ENCODE measurements at regions not wholly inside any gene's neighbourhood (a gene's known extent, or its start where the extent isn't known, plus 50 kb on each side); places are given as distances from the start of the nearest gene placed in this dataset.

DNA sequence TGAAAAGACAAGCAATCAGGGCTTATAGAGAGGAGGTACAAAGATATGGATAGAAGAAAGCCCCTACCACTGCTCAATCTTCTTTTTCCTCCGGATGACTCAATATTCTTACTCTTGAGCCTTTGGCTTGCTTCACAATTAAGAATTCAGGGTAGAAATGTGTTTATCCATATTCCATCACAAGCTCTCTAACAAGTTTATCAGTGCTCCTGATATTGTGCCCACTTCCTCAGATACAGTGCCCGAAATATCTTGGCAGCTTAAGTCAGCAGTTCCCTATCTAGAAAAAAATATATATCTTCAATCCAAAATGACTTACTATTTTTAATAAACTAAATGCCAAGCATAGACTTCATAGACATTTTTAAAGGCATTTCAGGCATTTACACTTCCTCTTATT is 255.1 kb upstream of the FAT3 start:
- H3K27me3 ChIP-seq (ENCODE audit: control insufficient read depth, insufficient read depth, low read length), result no peaks in the 10 kb centered on the region

DNA sequence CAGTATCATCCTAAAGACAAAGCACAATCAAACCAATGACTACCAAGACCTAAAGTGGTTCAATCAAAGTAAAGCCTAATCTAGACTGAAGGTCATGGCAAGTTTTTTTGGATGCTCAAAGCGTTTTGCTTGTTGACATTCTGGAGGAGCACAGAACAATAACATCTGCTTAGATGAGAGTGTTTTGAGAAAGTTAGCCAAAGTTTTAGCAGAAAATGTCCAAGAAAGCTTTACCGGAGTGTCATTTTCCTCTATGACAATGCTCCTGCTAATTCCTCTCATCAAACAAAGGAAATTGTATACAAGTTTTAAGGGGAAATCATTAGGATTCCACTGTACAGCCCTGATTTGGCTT is 256.9 kb upstream of the FAT3 start:
- no peak overlapping the region for H3K9ac ChIP-seq (ENCODE audit: low read length)
- H3K27ac ChIP-seq (ENCODE audit: low read depth, low read length), result no peak overlapping the region
- no peaks in the 10 kb centered on the region for H3K36me3 ChIP-seq (ENCODE audit: control insufficient read depth, insufficient read depth, low read length)
- no peak overlapping the region for H3K4me3 ChIP-seq (ENCODE audit: low read length)
- H3K27me3 ChIP-seq (ENCODE audit: control insufficient read depth, insufficient read depth, low read length), result no peaks in the 10 kb centered on the region
- no peaks in the 10 kb centered on the region for H3K4me1 ChIP-seq (ENCODE audit: control insufficient read depth, insufficient read depth, low read length)

More for the DNA sequence above, 255.1 kb upstream of the FAT3 start:
- no peak overlapping the region for H3K27ac ChIP-seq (ENCODE audit: low read depth, low read length)
- H3K4me3 ChIP-seq (ENCODE audit: low read length), result no peak overlapping the region
- H3K36me3 ChIP-seq (ENCODE audit: control insufficient read depth, insufficient read depth, low read length), result no peaks in the 10 kb centered on the region
- no peaks in the 10 kb centered on the region for H3K4me1 ChIP-seq (ENCODE audit: control insufficient read depth, insufficient read depth, low read length)
- H3K9ac ChIP-seq (ENCODE audit: low read length), result no peak overlapping the region

DNA sequence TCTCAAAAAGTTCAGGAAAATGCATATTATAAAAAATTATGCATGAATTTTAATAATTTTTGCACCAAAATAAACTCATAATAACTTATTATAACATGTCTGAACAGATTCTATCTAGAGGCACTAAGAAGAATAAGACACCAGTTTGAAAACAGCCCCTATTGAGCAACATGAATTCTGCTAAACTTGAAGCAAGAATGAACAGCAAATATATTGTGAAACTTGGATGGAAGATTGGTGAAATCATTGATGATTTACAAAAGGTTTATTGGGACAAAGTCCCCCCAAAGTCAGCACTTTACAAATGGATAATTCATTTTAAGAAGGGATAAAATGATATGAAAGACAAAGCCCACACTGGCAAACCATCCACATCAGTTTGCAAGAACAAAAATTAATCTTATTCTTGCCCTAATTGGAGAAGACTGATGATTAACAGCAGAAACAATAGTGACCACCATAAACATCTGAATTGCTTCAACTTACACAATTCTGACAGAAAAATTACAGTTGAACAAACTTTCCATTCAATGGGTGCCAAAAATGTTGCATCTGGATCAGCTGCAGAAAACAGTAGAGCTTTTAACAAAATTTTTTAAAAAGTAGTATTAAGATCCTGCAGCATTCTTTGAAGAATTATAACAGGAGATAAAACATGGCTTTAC is 257.5 kb upstream of the FAT3 start:
- H3K4me1 ChIP-seq (ENCODE audit: control insufficient read depth, insufficient read depth, low read length), result no peaks in the 10 kb centered on the region
- H3K9ac ChIP-seq (ENCODE audit: low read length), result no peak overlapping the region
- no peak overlapping the region for H3K4me3 ChIP-seq (ENCODE audit: low read length)
- no peaks in the 10 kb centered on the region for H3K36me3 ChIP-seq (ENCODE audit: control insufficient read depth, insufficient read depth, low read length)
- H3K27ac ChIP-seq (ENCODE audit: low read depth, low read length), result no peak overlapping the region
- no peaks in the 10 kb centered on the region for H3K27me3 ChIP-seq (ENCODE audit: control insufficient read depth, insufficient read depth, low read length)

DNA sequence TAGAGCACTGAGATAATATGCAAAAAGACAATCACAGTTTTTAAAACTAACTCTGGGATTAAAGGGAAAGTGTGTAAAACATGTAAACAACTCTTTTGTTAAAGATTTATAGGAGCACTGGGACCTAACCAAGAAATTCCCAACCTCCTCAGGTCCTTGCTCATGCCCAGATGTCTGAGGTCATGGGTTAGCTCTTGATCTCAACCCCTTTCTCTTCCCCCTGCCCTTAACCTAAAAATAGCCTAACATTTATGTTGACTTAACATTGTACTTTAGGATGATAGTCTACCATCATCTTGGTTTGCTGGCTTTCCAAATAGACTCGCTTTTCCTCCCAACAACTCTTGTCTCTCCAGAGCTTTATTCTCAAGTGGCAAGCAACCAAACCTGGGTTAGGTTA is 258.2 kb upstream of the FAT3 start:
- no peaks in the 10 kb centered on the region for H3K36me3 ChIP-seq (ENCODE audit: control insufficient read depth, insufficient read depth, low read length)
- no peaks in the 10 kb centered on the region for H3K27me3 ChIP-seq (ENCODE audit: control insufficient read depth, insufficient read depth, low read length)

DNA sequence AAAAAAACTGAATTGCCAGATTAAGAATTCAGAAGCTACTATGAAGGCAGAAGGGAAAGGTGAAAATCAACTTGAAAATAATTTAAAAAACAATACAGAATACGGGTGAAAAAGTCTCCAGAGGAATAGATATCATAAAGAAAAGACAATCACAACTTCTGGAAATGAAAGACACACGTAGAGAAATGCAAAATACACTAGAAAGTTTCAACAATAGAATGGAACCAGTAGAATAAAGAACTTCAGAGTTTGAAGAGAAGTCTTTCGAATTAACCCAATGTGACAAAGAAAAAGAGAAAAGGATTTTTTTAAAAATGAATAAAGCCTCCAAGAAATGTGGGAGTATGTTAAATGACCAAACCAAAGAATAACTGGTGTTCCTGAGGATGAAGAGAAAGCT is 263.8 kb upstream of the FAT3 start:
- Histone ChIP-seq H3K4me1 (ENCODE audit: control insufficient read depth, insufficient read depth, low read length) (no peaks in the 10 kb centered on the region), H3K4me3 (ENCODE audit: low read length) (no peak overlapping the region), H3K27me3 (ENCODE audit: control insufficient read depth, insufficient read depth, low read length) (no peaks in the 10 kb centered on the region), H3K9ac (ENCODE audit: low read length) (no peak overlapping the region), H3K27ac (ENCODE audit: low read depth, low read length) (no peak overlapping the region), H3K36me3 (ENCODE audit: control insufficient read depth, insufficient read depth, low read length) (no peaks in the 10 kb centered on the region)

More for the DNA sequence above, 258.2 kb upstream of the FAT3 start:
- Histone ChIP-seq H3K9ac (ENCODE audit: low read length) (no peak overlapping the region), H3K27ac (ENCODE audit: low read depth, low read length) (no peak overlapping the region), H3K4me3 (ENCODE audit: low read length) (no peak overlapping the region), H3K4me1 (ENCODE audit: control insufficient read depth, insufficient read depth, low read length) (no peaks in the 10 kb centered on the region)

DNA sequence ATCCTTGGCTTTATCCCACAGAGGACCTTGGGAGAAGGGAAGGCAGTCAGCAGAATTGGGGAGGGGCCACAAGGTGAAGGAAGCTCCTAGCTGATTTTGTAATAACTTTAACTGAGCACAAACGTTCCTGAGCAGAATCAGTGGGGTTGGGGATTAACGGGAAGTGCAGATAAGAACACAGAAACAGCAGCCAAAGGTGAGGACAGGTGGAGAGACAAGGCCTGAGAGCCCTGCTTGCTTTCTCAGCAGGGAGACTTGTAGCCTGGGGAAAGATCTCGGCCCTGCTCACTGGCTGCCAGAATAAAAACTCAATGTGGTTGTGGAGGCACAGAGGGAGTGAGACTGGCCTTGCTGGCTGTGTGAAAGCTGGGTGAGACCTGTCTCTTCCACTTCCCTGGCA is 265.2 kb upstream of the FAT3 start:
- H3K4me3 ChIP-seq (ENCODE audit: low read length), result no peak overlapping the region
- H3K36me3 ChIP-seq (ENCODE audit: control insufficient read depth, insufficient read depth, low read length), result no peaks in the 10 kb centered on the region
- no peaks in the 10 kb centered on the region for H3K27me3 ChIP-seq (ENCODE audit: control insufficient read depth, insufficient read depth, low read length)
- H3K9ac ChIP-seq (ENCODE audit: low read length), result no peak overlapping the region
- no peaks in the 10 kb centered on the region for H3K4me1 ChIP-seq (ENCODE audit: control insufficient read depth, insufficient read depth, low read length)
- H3K27ac ChIP-seq (ENCODE audit: low read depth, low read length), result no peak overlapping the region

DNA sequence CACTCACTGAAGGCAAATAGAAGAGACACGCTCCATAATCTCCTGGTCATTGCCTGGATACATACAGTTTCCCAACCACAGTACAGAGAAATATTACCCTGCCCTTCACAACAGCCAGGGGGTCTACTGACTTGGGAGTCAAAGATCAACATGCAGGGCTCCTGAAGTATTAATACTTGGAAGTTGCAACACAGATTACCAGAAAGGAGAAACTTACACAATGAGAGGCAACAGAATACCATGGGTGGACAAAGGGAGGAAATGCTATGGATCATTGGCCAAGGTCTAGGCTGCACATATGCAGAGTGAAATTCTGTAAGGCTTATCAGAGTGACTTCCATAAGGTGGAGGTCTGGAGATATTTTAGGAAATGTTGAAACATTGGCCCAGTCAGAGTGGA is 267.9 kb upstream of the FAT3 start:
- Histone ChIP-seq H3K4me1 (ENCODE audit: control insufficient read depth, insufficient read depth, low read length) (no peaks in the 10 kb centered on the region), H3K27ac (ENCODE audit: low read depth, low read length) (no peak overlapping the region), H3K27me3 (ENCODE audit: control insufficient read depth, insufficient read depth, low read length) (no peaks in the 10 kb centered on the region), H3K36me3 (ENCODE audit: control insufficient read depth, insufficient read depth, low read length) (no peaks in the 10 kb centered on the region), H3K4me3 (ENCODE audit: low read length) (no peak overlapping the region), H3K9ac (ENCODE audit: low read length) (no peak overlapping the region)

DNA sequence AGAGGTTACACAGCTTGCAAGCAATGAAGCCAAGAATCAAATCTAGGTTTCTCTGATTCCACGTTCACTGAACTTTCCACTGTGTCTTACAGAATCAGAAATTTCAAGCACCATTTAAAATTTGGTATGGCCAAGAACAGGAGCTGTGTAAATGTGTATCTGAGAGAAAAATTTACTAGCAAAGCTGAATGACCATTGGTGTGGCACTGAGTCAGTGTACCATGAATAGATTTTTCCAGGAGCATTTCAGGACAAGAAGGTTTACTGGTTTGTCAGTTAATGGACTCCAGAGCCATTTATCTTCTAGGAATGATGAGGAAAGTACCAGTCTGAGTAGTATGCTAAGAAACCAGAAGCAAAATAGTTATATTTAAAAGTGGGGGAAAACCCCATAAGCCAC is 269.4 kb upstream of the FAT3 start:
- Histone ChIP-seq H3K4me3 (ENCODE audit: low read length) (no peak overlapping the region), H3K4me1 (ENCODE audit: control insufficient read depth, insufficient read depth, low read length) (no peaks in the 10 kb centered on the region), H3K36me3 (ENCODE audit: control insufficient read depth, insufficient read depth, low read length) (no peaks in the 10 kb centered on the region), H3K9ac (ENCODE audit: low read length) (no peak overlapping the region), H3K27me3 (ENCODE audit: control insufficient read depth, insufficient read depth, low read length) (no peaks in the 10 kb centered on the region), H3K27ac (ENCODE audit: low read depth, low read length) (no peak overlapping the region)

DNA sequence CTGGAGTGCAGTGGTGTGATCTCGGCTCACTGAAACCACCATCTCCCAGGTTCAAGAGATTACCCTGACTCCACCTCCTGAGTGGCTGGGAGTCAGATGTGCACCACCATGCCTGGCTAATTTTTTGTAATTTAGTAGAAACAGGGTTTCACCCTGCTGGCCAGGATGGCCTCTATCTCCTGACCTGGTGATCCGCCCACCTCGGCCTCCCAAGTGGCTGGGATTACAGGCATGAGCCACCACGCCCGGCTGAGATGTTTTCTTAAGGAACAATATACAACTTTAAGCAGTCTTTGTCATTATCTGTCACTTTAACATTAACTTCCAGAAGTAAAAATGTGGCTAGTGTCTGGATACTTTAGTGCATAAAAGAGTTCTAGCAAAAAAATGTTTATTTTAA is 272.6 kb upstream of the FAT3 start:
- H3K27ac ChIP-seq (ENCODE audit: low read depth, low read length), result no peak overlapping the region
- peaks cover 3% of the 10 kb centered on the region for H3K4me1 ChIP-seq (ENCODE audit: control insufficient read depth, insufficient read depth, low read length)
- H3K9ac ChIP-seq (ENCODE audit: low read length), result no peak overlapping the region
- H3K36me3 ChIP-seq (ENCODE audit: control insufficient read depth, insufficient read depth, low read length), result no peaks in the 10 kb centered on the region
- no peaks in the 10 kb centered on the region for H3K27me3 ChIP-seq (ENCODE audit: control insufficient read depth, insufficient read depth, low read length)
- H3K4me3 ChIP-seq (ENCODE audit: low read length), result no peak overlapping the region

DNA sequence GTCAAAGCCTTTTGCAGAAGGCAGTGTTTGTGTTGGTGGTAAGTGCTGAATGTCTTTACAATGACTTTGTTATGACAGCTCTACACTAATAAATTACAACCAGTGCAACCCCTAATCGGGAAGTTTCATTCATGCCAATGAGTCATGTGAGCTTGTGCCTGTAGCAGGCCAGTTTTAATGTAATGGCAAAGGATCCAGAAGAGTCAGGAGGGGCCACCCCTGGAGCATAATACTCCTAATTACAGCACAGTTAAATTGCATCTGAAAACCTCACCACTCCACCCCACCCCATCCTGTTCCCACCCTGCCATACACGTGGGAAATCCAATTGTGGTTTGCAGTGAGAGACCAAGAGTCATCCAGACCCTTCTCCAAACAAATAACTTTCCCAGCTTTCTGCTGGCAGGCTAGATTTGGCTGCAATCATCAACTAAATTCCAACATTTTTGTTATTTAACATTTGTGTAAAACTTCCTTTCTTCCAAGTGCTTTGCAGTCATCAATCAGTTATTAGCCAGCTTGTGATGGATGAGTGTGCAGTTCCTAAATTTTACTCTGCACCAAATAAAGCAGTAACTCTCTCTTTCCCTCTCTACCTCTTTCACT is 277.3 kb upstream of the FAT3 start:
- no peak overlapping the region for H3K4me3 ChIP-seq (ENCODE audit: low read length)

DNA sequence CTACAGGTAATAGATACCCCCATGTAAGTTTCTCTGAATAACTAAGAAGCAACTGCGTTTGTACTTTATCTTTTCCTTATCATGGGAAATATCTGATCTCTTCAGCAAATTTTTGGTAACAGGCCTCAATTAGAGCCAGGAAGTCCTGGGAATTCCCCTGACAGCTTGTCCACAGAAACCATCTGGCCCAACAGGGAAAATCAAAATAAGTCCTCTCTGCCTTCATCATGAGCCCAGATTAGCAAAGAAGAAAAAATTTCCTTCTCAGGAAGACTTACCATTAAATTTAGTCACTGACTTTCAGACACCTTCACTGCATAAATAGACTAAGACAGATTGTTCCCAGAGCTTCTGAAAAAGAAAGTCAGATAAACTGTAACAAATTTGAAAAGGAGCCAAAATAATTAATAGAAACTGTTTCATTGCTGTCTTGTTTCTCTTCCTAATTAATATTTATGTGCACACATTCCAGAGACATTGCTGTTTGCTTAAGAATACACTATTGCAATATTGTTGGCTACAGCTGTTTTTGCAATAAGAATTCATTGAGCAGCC is 278.1 kb upstream of the FAT3 start:
- no peaks in the 10 kb centered on the region for H3K27me3 ChIP-seq (ENCODE audit: control insufficient read depth, insufficient read depth, low read length)
- H3K4me3 ChIP-seq (ENCODE audit: low read length), result no peak overlapping the region
- H3K36me3 ChIP-seq (ENCODE audit: control insufficient read depth, insufficient read depth, low read length), result no peaks in the 10 kb centered on the region
- no peak overlapping the region for H3K9ac ChIP-seq (ENCODE audit: low read length)
- H3K4me1 ChIP-seq (ENCODE audit: control insufficient read depth, insufficient read depth, low read length), result peaks cover 12% of the 10 kb centered on the region
- H3K27ac ChIP-seq (ENCODE audit: low read depth, low read length), result no peak overlapping the region

More for the DNA sequence above, 277.3 kb upstream of the FAT3 start:
- H3K4me1 ChIP-seq (ENCODE audit: control insufficient read depth, insufficient read depth, low read length), result peaks cover 12% of the 10 kb centered on the region
- no peak overlapping the region for H3K27ac ChIP-seq (ENCODE audit: low read depth, low read length)
- H3K9ac ChIP-seq (ENCODE audit: low read length), result no peak overlapping the region
- H3K36me3 ChIP-seq (ENCODE audit: control insufficient read depth, insufficient read depth, low read length), result no peaks in the 10 kb centered on the region
- H3K27me3 ChIP-seq (ENCODE audit: control insufficient read depth, insufficient read depth, low read length), result no peaks in the 10 kb centered on the region

DNA sequence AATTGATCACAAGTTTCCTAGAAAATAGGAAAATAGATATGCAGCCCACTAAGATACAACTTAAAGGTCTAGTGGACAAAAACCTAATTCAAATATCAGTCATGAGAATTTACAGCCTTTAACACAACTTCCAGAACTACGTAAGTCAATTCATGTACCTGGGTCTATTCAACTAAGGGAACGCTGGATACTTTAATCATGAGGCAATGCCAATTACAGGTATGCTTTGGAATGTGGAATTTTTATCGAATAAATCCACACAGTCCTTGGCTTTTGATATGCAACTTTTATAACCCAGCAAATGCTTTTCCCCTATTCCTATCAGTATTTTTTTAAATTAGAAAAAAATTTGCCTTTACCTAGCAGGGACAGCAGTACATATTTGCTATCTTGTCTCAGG is 289.5 kb upstream of the FAT3 start:
- Histone ChIP-seq H3K27ac (ENCODE audit: low read depth, low read length) (no peak overlapping the region), H3K36me3 (ENCODE audit: control insufficient read depth, insufficient read depth, low read length) (no peaks in the 10 kb centered on the region), H3K27me3 (ENCODE audit: control insufficient read depth, insufficient read depth, low read length) (no peaks in the 10 kb centered on the region), H3K4me3 (ENCODE audit: low read length) (no peak overlapping the region), H3K4me1 (ENCODE audit: control insufficient read depth, insufficient read depth, low read length) (no peaks in the 10 kb centered on the region), H3K9ac (ENCODE audit: low read length) (no peak overlapping the region)

Data from rectal smooth muscle tissue (tissue), 1 donor.